ENCODE measurements at regions not wholly inside any gene's neighbourhood (a gene's known extent, or its start where the extent isn't known, plus 50 kb on each side); places are given as distances from the start of the nearest gene placed in this dataset.

DNA sequence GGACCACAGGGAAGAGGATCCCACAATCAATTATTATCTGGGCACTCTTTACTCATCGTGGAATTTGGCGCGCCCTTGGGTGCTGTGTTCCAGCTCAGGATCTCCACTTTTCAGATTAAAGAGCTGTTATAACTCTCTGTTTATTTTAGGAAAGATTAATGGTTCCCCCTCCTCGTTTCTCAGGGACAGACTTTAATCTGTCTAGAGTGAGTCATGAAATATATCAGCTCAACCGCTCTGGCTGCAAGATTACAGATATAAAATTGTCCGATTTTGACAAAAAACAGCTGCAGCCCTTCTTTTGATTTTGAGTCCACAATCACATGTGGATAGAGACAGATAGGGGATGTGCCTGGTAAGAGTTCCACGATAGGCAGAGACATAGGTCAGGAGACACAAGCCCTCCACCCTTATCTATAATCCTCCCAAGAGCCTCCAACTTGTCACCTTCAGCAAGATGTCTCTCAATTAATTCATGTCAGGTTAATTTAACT is 77.6 kb upstream of the ANKRD55 start:
- H4K20me1 ChIP-seq (ENCODE audit: insufficient read depth), result no peaks in the 10 kb centered on the region
- no peak overlapping the region for H3K27ac ChIP-seq (ENCODE audit: low read length)
- H3K36me3 ChIP-seq (ENCODE audit: insufficient read depth, low read length), result no peaks in the 10 kb centered on the region
- no peaks in the 10 kb centered on the region for H3K27me3 ChIP-seq (ENCODE audit: insufficient read depth, low read depth, low read length)
- H3F3A ChIP-seq (ENCODE audit: insufficient read depth, low read length, poor library complexity, severe bottlenecking), result no peaks in the 10 kb centered on the region
- no peak overlapping the region for H2AFZ ChIP-seq (ENCODE audit: low read depth, low read length)
- H3K9me3 ChIP-seq (ENCODE audit: low read length), result no peaks in the 10 kb centered on the region
- no peak overlapping the region for H3K9ac ChIP-seq (ENCODE audit: low read length)
- no peaks in the 10 kb centered on the region for H3K79me2 ChIP-seq (replicated peaks; ENCODE audit: insufficient read depth, low read length)
- no peak overlapping the region for H3K4me3 ChIP-seq (ENCODE audit: low read length)
- TF ChIP-seq SMC3 (conservative IDR thresholded peaks at IDR 0.05; ENCODE audit: poor library complexity) (no peak), TAF1 (IDR thresholded peaks at IDR 0.05; ENCODE audit: low read depth) (no peak), POLR2AphosphoS5 (IDR thresholded peaks at IDR 0.05) (no peak), EP300 (conservative IDR thresholded peaks at IDR 0.05; ENCODE audit: poor library complexity, severe bottlenecking) (no peak), RAD21 (conservative IDR thresholded peaks at IDR 0.05) (no peak), MXI1 (conservative IDR thresholded peaks at IDR 0.05; ENCODE audit: poor library complexity, severe bottlenecking) (no peak), EZH2 (IDR thresholded peaks at IDR 0.05; ENCODE audit: borderline replicate concordance, insufficient read depth, low read length, poor library complexity, severe bottlenecking) (no peak)
- TF ChIP-seq, protein P1, sequence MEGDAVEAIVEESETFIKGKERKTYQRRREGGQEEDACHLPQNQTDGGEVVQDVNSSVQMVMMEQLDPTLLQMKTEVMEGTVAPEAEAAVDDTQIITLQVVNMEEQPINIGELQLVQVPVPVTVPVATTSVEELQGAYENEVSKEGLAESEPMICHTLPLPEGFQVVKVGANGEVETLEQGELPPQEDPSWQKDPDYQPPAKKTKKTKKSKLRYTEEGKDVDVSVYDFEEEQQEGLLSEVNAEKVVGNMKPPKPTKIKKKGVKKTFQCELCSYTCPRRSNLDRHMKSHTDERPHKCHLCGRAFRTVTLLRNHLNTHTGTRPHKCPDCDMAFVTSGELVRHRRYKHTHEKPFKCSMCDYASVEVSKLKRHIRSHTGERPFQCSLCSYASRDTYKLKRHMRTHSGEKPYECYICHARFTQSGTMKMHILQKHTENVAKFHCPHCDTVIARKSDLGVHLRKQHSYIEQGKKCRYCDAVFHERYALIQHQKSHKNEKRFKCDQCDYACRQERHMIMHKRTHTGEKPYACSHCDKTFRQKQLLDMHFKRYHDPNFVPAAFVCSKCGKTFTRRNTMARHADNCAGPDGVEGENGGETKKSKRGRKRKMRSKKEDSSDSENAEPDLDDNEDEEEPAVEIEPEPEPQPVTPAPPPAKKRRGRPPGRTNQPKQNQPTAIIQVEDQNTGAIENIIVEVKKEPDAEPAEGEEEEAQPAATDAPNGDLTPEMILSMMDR (IDR thresholded peaks at IDR 0.05; ENCODE audit: poor library complexity, severe bottlenecking), result no peak
- TF ChIP-seq, protein P2, sequence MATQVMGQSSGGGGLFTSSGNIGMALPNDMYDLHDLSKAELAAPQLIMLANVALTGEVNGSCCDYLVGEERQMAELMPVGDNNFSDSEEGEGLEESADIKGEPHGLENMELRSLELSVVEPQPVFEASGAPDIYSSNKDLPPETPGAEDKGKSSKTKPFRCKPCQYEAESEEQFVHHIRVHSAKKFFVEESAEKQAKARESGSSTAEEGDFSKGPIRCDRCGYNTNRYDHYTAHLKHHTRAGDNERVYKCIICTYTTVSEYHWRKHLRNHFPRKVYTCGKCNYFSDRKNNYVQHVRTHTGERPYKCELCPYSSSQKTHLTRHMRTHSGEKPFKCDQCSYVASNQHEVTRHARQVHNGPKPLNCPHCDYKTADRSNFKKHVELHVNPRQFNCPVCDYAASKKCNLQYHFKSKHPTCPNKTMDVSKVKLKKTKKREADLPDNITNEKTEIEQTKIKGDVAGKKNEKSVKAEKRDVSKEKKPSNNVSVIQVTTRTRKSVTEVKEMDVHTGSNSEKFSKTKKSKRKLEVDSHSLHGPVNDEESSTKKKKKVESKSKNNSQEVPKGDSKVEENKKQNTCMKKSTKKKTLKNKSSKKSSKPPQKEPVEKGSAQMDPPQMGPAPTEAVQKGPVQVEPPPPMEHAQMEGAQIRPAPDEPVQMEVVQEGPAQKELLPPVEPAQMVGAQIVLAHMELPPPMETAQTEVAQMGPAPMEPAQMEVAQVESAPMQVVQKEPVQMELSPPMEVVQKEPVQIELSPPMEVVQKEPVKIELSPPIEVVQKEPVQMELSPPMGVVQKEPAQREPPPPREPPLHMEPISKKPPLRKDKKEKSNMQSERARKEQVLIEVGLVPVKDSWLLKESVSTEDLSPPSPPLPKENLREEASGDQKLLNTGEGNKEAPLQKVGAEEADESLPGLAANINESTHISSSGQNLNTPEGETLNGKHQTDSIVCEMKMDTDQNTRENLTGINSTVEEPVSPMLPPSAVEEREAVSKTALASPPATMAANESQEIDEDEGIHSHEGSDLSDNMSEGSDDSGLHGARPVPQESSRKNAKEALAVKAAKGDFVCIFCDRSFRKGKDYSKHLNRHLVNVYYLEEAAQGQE (IDR thresholded peaks at IDR 0.05; ENCODE audit: borderline replicate concordance), result no peak
- H3K9me2 ChIP-seq (ENCODE audit: insufficient read depth, low read length), result no peaks in the 10 kb centered on the region
- H3K4me2 ChIP-seq (ENCODE audit: low read length), result no peak overlapping the region

DNA sequence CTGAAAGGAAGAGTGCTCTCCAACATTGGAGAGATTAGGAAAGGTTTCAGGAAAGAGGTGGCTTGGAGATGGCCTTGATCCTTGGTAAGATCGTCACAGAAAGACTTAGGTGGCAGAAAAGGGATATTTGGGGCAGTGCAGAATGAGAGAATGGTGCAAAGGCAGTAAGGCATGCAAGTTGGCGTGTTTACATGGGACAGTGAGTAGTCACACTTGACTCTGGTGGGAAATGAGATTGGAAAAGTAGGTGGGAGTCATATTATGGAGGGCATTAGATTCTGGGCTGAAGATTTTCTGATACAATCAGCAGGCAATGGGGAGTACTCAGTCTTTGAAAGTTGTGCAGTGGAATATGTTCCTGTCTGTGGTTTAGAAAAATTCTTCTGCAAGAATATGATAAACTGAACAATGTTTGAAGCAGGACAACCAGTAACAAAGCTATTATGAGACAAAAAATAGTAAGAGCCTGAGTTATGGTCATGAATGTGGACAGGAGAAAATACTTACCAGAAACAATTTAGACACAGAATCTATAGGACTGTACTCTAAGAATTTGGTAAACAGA is 76.2 kb upstream of the ANKRD55 start:
- H3F3A ChIP-seq (ENCODE audit: insufficient read depth, low read length, poor library complexity, severe bottlenecking), result no peaks in the 10 kb centered on the region
- H3K36me3 ChIP-seq (ENCODE audit: insufficient read depth, low read length), result no peaks in the 10 kb centered on the region
- no peak overlapping the region for H3K9ac ChIP-seq (ENCODE audit: low read length)
- no peaks in the 10 kb centered on the region for H4K20me1 ChIP-seq (ENCODE audit: insufficient read depth)
- H3K4me3 ChIP-seq (ENCODE audit: low read length), result no peak overlapping the region
- H3K27ac ChIP-seq (ENCODE audit: low read length), result no peak overlapping the region
- no peak overlapping the region for H2AFZ ChIP-seq (ENCODE audit: low read depth, low read length)
- H3K4me2 ChIP-seq (ENCODE audit: low read length), result no peak overlapping the region
- H3K79me2 ChIP-seq (replicated peaks; ENCODE audit: insufficient read depth, low read length), result no peaks in the 10 kb centered on the region
- no peaks in the 10 kb centered on the region for H3K9me2 ChIP-seq (ENCODE audit: insufficient read depth, low read length)
- no peaks in the 10 kb centered on the region for H3K27me3 ChIP-seq (ENCODE audit: insufficient read depth, low read depth, low read length)
- H3K9me3 ChIP-seq (ENCODE audit: low read length), result no peaks in the 10 kb centered on the region
- TF ChIP-seq RAD21 (conservative IDR thresholded peaks at IDR 0.05) (no peak), EZH2 (IDR thresholded peaks at IDR 0.05; ENCODE audit: borderline replicate concordance, insufficient read depth, low read length, poor library complexity, severe bottlenecking) (no peak), EP300 (conservative IDR thresholded peaks at IDR 0.05; ENCODE audit: poor library complexity, severe bottlenecking) (no peak), MXI1 (conservative IDR thresholded peaks at IDR 0.05; ENCODE audit: poor library complexity, severe bottlenecking) (no peak), SMC3 (conservative IDR thresholded peaks at IDR 0.05; ENCODE audit: poor library complexity) (no peak), TAF1 (IDR thresholded peaks at IDR 0.05; ENCODE audit: low read depth) (no peak), POLR2AphosphoS5 (IDR thresholded peaks at IDR 0.05) (no peak)
- TF ChIP-seq, protein P2 (IDR thresholded peaks at IDR 0.05; ENCODE audit: borderline replicate concordance), result no peak
- TF ChIP-seq, protein P1 (IDR thresholded peaks at IDR 0.05; ENCODE audit: poor library complexity, severe bottlenecking), result no peak
